H1 (cell line): ENCODE measurements at regions not wholly inside any gene's neighbourhood (a gene's known extent, or its start where the extent isn't known, plus 50 kb on each side); places are given as distances from the start of the nearest gene placed in this dataset.

Experiments used
- EP300 ChIP-seq, 2 experiments: IDR thresholded peaks; 1 replicate in 1 of 2; 2 replicates in 1 of 2; pipeline ENCODE4 v1.6.1; 2011 to 2012; ENCODE audit warnings: low read depth in 2 of 2, low read length in 2 of 2, mild to moderate bottlenecking in 2 of 2, borderline replicate concordance in 1 of 2, inconsistent platforms in 1 of 2, moderate library complexity in 1 of 2
- POLR2A ChIP-seq, 2 experiments: IDR thresholded peaks; 1 replicate in 1 of 2; 2 replicates in 1 of 2; pipeline ENCODE4 v1.6.1; 2011; ENCODE audit warnings: low read depth in 2 of 2, low read length in 2 of 2, mild to moderate bottlenecking in 2 of 2; ENCODE audit errors: control extremely low read depth in 1 of 2
- TF ChIP-seq, protein P1 (sequence below), 3 experiments: IDR thresholded peaks; 1 replicate in 2 of 3; 2 replicates in 1 of 3; pipeline versions ENCODE4 v1.5.1 to v1.6.1; 2011; ENCODE audit warnings: low read length in 3 of 3, mild to moderate bottlenecking in 3 of 3, inconsistent platforms in 2 of 3, low read depth in 1 of 3, moderate library complexity in 1 of 3; ENCODE audit not compliant: insufficient read depth in 1 of 3; ENCODE audit errors: control extremely low read depth in 1 of 3

GRCh38 chr6:14966906-14967711, 278.8 kb upstream of the JARID2 start:
- TF ChIP-seq POLR2A (IDR thresholded peaks at IDR 0.05; ENCODE audit: control extremely low read depth in 1 of 2, low read depth in 2 of 2, low read length in 2 of 2) (no peak; a peak in 1 of 3 replicates), EP300 (IDR thresholded peaks at IDR 0.05; ENCODE audit: borderline replicate concordance in 1 of 2, low read depth in 2 of 2, low read length in 2 of 2) (no peak)
- TF ChIP-seq, protein P1, sequence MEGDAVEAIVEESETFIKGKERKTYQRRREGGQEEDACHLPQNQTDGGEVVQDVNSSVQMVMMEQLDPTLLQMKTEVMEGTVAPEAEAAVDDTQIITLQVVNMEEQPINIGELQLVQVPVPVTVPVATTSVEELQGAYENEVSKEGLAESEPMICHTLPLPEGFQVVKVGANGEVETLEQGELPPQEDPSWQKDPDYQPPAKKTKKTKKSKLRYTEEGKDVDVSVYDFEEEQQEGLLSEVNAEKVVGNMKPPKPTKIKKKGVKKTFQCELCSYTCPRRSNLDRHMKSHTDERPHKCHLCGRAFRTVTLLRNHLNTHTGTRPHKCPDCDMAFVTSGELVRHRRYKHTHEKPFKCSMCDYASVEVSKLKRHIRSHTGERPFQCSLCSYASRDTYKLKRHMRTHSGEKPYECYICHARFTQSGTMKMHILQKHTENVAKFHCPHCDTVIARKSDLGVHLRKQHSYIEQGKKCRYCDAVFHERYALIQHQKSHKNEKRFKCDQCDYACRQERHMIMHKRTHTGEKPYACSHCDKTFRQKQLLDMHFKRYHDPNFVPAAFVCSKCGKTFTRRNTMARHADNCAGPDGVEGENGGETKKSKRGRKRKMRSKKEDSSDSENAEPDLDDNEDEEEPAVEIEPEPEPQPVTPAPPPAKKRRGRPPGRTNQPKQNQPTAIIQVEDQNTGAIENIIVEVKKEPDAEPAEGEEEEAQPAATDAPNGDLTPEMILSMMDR (IDR thresholded peaks at IDR 0.05; ENCODE audit: control extremely low read depth in 1 of 3, insufficient read depth in 1 of 3, low read depth in 1 of 3, low read length in 3 of 3), result no peak
